Peyer's patch (tissue), 4 donors: ENCODE measurements at regions not wholly inside any gene's neighbourhood (a gene's known extent, or its start where the extent isn't known, plus 50 kb on each side); places are given as distances from the start of the nearest gene placed in this dataset.

ENCODE experiments used
- CTCF ChIP-seq, 6 experiments: fragments of 450-650 bp in 4 of 6; fragments of 200-600 bp in 2 of 6; sonication (generic) in 1 of 6; IDR thresholded peaks; one replicate each; pipeline ENCODE4 v1.5.1; 2017 to 2019; ENCODE audit warnings: antibody characterized with exemption in 6 of 6, mild to moderate bottlenecking in 3 of 6, moderate library complexity in 1 of 6
- POLR2A ChIP-seq, 2 donors: fragments of 450-650 bp; IDR thresholded peaks; one replicate each; pipeline ENCODE4 v1.5.1; 2017; ENCODE audit warnings: antibody characterized with exemption in 2 of 2, mild to moderate bottlenecking in 2 of 2, moderate library complexity in 2 of 2

- TF ChIP-seq CTCF (IDR thresholded peaks at IDR 0.05) (no peak), POLR2A (IDR thresholded peaks at IDR 0.05) (no peak)
These were observed 264.4 kb downstream of the UQCRFS1 start for GRCh38 chr19:28948566-28948965.
